AML-193 (cell line): ENCODE measurements at regions not wholly inside any gene's neighbourhood (a gene's known extent, or its start where the extent isn't known, plus 50 kb on each side); places are given as distances from the start of the nearest gene placed in this dataset.
"Not testable (repeated sequence)": the region's sequence is repeated elsewhere in the genome, so short reads cannot be mapped to it uniquely, and the experiment has no call there.

ENCODE experiments used
- DNase-seq, 2 experiments: peaks; one replicate each; lab custom pipeline; 2025; lab: John Stamatoyannopoulos, UW

- no peak for DNase-seq
Observed at GRCh38 chr10:84938117-84938905, 609.9 kb downstream of the CCSER2 start.

GRCh38 chr10:84943541-84943940 is 615.2 kb downstream of the CCSER2 start:
- DNase-seq: no peak

GRCh38 chr10:84944187-84944586 is 615.8 kb downstream of the CCSER2 start:
- DNase-seq: no peak

GRCh38 chr10:84945791-84946190 is 617.4 kb downstream of the CCSER2 start:
- DNase-seq: no peak

- DNase-seq: no peak
Observed at GRCh38 chr10:84946904-84947303, 618.5 kb downstream of the CCSER2 start.

- no peak for DNase-seq
Observed at GRCh38 chr10:84948644-84949043, 620.3 kb downstream of the CCSER2 start.

GRCh38 chr10:84951616-84952015 is 623.2 kb downstream of the CCSER2 start:
- no peak for DNase-seq

- DNase-seq: no peak
Observed at GRCh38 chr10:84957427-84957826, 629.0 kb downstream of the CCSER2 start.

- no peak for DNase-seq
Observed at GRCh38 chr10:84965468-84965867, 637.1 kb downstream of the CCSER2 start.

- DNase-seq: no peak
Observed at GRCh38 chr10:84966708-84967441, 638.5 kb downstream of the CCSER2 start.

- DNase-seq: not testable (repeated sequence)
Observed at GRCh38 chr10:84969297-84969696, 640.9 kb downstream of the CCSER2 start.

- no peak for DNase-seq
Observed at GRCh38 chr10:84987039-84987438, 658.6 kb downstream of the CCSER2 start.

GRCh38 chr10:84988011-84988410 is 659.6 kb downstream of the CCSER2 start:
- DNase-seq: no peak

GRCh38 chr10:84990713-84991112 is 662.3 kb downstream of the CCSER2 start:
- no peak for DNase-seq

GRCh38 chr10:84991301-84991700 is 662.9 kb downstream of the CCSER2 start:
- DNase-seq: no peak

GRCh38 chr10:84993251-84994035 is 665.1 kb downstream of the CCSER2 start:
- DNase-seq: no peak

GRCh38 chr10:84994722-84995121 is 666.3 kb downstream of the CCSER2 start:
- no peak for DNase-seq

GRCh38 chr10:84996580-84996979 is 668.2 kb downstream of the CCSER2 start:
- no peak for DNase-seq

GRCh38 chr10:84997870-84998269 is 669.5 kb downstream of the CCSER2 start:
- DNase-seq: no peak

GRCh38 chr10:84999929-85000328 is 671.5 kb downstream of the CCSER2 start:
- no peak for DNase-seq

- DNase-seq: no peak
Observed at GRCh38 chr10:85003083-85003482, 674.7 kb downstream of the CCSER2 start.

- no peak for DNase-seq
Observed at GRCh38 chr10:85008488-85009184, 680.2 kb downstream of the CCSER2 start.
